ENCODE measurements at regions not wholly inside any gene's neighbourhood (a gene's known extent, or its start where the extent isn't known, plus 50 kb on each side); places are given as distances from the start of the nearest gene placed in this dataset.
"Not testable (repeated sequence)": the region's sequence is repeated elsewhere in the genome, so short reads cannot be mapped to it uniquely, and the experiment has no call there.

DNA sequence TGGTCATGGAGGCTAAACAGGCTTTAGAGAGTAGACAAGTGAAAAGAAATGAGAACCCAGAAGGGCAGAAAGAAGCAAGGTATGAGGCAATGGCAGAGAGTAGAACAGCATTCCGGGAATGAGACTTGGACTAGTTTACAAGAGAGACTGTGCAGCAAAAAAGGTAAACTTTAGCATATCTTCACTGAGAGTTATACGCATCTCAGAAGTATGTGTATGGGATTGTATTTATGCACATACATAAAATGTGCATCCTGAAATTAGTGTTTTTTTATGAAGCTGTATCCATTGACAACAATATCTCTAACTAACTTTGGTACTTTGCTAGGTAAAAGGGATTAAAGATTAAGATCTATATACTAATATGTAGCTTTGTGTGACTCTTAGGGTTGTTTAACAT, 753.6 kb downstream of the BCKDHB start:
- TF ChIP-seq, protein P1, sequence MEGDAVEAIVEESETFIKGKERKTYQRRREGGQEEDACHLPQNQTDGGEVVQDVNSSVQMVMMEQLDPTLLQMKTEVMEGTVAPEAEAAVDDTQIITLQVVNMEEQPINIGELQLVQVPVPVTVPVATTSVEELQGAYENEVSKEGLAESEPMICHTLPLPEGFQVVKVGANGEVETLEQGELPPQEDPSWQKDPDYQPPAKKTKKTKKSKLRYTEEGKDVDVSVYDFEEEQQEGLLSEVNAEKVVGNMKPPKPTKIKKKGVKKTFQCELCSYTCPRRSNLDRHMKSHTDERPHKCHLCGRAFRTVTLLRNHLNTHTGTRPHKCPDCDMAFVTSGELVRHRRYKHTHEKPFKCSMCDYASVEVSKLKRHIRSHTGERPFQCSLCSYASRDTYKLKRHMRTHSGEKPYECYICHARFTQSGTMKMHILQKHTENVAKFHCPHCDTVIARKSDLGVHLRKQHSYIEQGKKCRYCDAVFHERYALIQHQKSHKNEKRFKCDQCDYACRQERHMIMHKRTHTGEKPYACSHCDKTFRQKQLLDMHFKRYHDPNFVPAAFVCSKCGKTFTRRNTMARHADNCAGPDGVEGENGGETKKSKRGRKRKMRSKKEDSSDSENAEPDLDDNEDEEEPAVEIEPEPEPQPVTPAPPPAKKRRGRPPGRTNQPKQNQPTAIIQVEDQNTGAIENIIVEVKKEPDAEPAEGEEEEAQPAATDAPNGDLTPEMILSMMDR (IDR thresholded peaks at IDR 0.05) = no peak
- H3K4me2 ChIP-seq (replicated peaks; ENCODE audit: extremely low read depth, low read length, poor library complexity, severe bottlenecking) = no peak overlapping the region
- Mint-ChIP-seq H3K27ac (no peak overlapping the region), H3K36me3 (no peaks in the 10 kb centered on the region), H3K9me3 (peaks cover 0 to 4% (median 3%) of the 10 kb centered on the region in 7 donors), H3K4me3 (no peak overlapping the region), H3K4me1 (no peaks in the 10 kb centered on the region), H3K27me3 (ENCODE audit: low read depth in 3 of 3) (peaks cover 0 to 1% (median 0%) of the 10 kb centered on the region in 3 donors)
- DNase-seq = no peak
- no peaks in the 10 kb centered on the region for H3K27me3 ChIP-seq (ENCODE audit: control insufficient read depth in 2 of 2, insufficient read depth in 2 of 2, low read length in 2 of 2)
- no peak overlapping the region for H3K4me3 ChIP-seq (replicated peaks in 1 of 3; ENCODE audit: low read depth in 2 of 3, low read length in 3 of 3)
- 100% methylated on average over 1 of the region's 2 CpGs for WGBS (ENCODE audit: insufficient coverage)
- H2AFZ ChIP-seq (ENCODE audit: insufficient read depth, low read depth, low read length, poor library complexity, severe bottlenecking) = no peak overlapping the region
- no peaks in the 10 kb centered on the region for H4K20me1 ChIP-seq (ENCODE audit: insufficient read depth, low read length)
- no peaks in the 10 kb centered on the region for H3K79me2 ChIP-seq (ENCODE audit: insufficient read depth, low read length)
- H3K4me1 ChIP-seq (ENCODE audit: control insufficient read depth in 1 of 2, insufficient read depth in 2 of 2, low read length in 2 of 2) = no peaks in the 10 kb centered on the region
- intact Hi-C loops (cut with micrococcal nuclease) = no loop called here
- no peak overlapping the region for H3K9ac ChIP-seq (ENCODE audit: insufficient read depth, low read length, poor library complexity, severe bottlenecking)
- H3K9me3 ChIP-seq (replicated peaks in 1 of 2; ENCODE audit: control insufficient read depth in 1 of 2, insufficient read depth in 1 of 2, low read length in 2 of 2) = peaks cover 4 to 6% of the 10 kb centered on the region in 2 donors
- H3K27ac ChIP-seq (ENCODE audit: low read depth in 1 of 2, low read length in 2 of 2) = no peak overlapping the region
- H3K36me3 ChIP-seq (replicated peaks in 1 of 2; ENCODE audit: control insufficient read depth in 1 of 2, insufficient read depth in 2 of 2, low read length in 2 of 2) = no peaks in the 10 kb centered on the region

DNA sequence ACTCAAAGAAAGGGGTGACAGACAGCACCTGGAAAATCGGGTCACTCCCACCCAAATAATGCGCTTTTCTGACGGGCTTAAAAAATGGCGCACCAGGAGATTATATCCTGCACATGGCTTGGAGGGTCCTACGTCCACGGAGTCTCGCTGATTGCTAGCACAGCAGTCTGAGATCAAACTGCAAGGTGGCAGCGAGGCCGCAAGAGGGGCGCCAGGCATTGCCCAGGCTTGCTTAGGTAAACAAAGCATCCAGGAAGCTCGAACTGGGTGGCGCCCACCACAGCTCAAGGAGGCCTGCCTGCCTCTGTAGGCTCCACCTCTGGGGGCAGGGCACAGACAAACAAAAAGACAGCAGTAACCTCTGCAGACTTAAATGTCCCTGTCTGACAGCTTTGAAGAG, 741.5 kb downstream of the BCKDHB start:
- intact Hi-C loops (cut with micrococcal nuclease); H3K36me3 ChIP-seq (replicated peaks in 1 of 2; ENCODE audit: control insufficient read depth in 1 of 2, insufficient read depth in 2 of 2, low read length in 2 of 2); H3K4me3 Mint-ChIP-seq; H4K20me1 ChIP-seq (ENCODE audit: insufficient read depth, low read length); DNase-seq; H3K27me3 Mint-ChIP-seq (ENCODE audit: low read depth in 3 of 3); H3K4me1 ChIP-seq (ENCODE audit: control insufficient read depth in 1 of 2, insufficient read depth in 2 of 2, low read length in 2 of 2); H3K27me3 ChIP-seq (ENCODE audit: control insufficient read depth in 2 of 2, insufficient read depth in 2 of 2, low read length in 2 of 2); H3K4me2 ChIP-seq (replicated peaks; ENCODE audit: extremely low read depth, low read length, poor library complexity, severe bottlenecking); H3K4me3 ChIP-seq (replicated peaks in 1 of 3; ENCODE audit: low read depth in 2 of 3, low read length in 3 of 3); H3K27ac Mint-ChIP-seq; H3K9ac ChIP-seq (ENCODE audit: insufficient read depth, low read length, poor library complexity, severe bottlenecking); H2AFZ ChIP-seq (ENCODE audit: insufficient read depth, low read depth, low read length, poor library complexity, severe bottlenecking); H3K4me1 Mint-ChIP-seq; H3K79me2 ChIP-seq (ENCODE audit: insufficient read depth, low read length); H3K27ac ChIP-seq (ENCODE audit: low read depth in 1 of 2, low read length in 2 of 2); H3K36me3 Mint-ChIP-seq: not testable (repeated sequence)
- H3K9me3 Mint-ChIP-seq = peaks cover 4 to 23% (median 14%) of the 10 kb centered on the region in 7 donors
- WGBS (ENCODE audit: insufficient coverage) = 97% methylated on average over 10 of the region's 12 CpGs
- H3K9me3 ChIP-seq (replicated peaks in 1 of 2; ENCODE audit: control insufficient read depth in 1 of 2, insufficient read depth in 1 of 2, low read length in 2 of 2) = peaks cover 19 to 21% of the 10 kb centered on the region in 2 donors

Data from CD14-positive monocyte (primary cell).